H1 (cell line): ENCODE measurements at regions not wholly inside any gene's neighbourhood (a gene's known extent, or its start where the extent isn't known, plus 50 kb on each side); places are given as distances from the start of the nearest gene placed in this dataset.

Experiments used
- ATF3 ChIP-seq: IDR thresholded peaks from 2 replicates; pipeline ENCODE4 v1.6.1; 2011; ENCODE audit warnings: low read depth, mild to moderate bottlenecking, low read length; ENCODE audit not compliant: insufficient read depth
- BCL11A ChIP-seq, 2 experiments: IDR thresholded peaks; one replicate each; pipeline ENCODE4 v1.6.1; 2011; ENCODE audit warnings: low read depth in 2 of 2, low read length in 2 of 2, mild to moderate bottlenecking in 2 of 2
- CTCF ChIP-seq, 3 experiments: IDR thresholded peaks; 1 replicate in 2 of 3; 2 replicates in 1 of 3; pipeline versions ENCODE4 v1.5.1 to v1.6.1; 2011; ENCODE audit warnings: low read length in 3 of 3, mild to moderate bottlenecking in 3 of 3, inconsistent platforms in 2 of 3, low read depth in 1 of 3, moderate library complexity in 1 of 3; ENCODE audit not compliant: insufficient read depth in 1 of 3; ENCODE audit errors: control extremely low read depth in 1 of 3
- E2F6 ChIP-seq: IDR thresholded peaks from 2 replicates; pipeline ENCODE4 v1.6.1; 2012; ENCODE audit warnings: inconsistent platforms
- EGR1 ChIP-seq: IDR thresholded peaks from 2 replicates; pipeline ENCODE4 v1.6.1; 2011; ENCODE audit warnings: low read depth, low read length, borderline replicate concordance
- EP300 ChIP-seq, 2 experiments: IDR thresholded peaks; 1 replicate in 1 of 2; 2 replicates in 1 of 2; pipeline ENCODE4 v1.6.1; 2011 to 2012; ENCODE audit warnings: low read depth in 2 of 2, low read length in 2 of 2, mild to moderate bottlenecking in 2 of 2, borderline replicate concordance in 1 of 2, inconsistent platforms in 1 of 2, moderate library complexity in 1 of 2
- EZH2 ChIP-seq: fragments of 200-600 bp; sonication (generic); IDR thresholded peaks from 2 replicates; pipeline ENCODE4 v1.7.1; 2012; ENCODE audit warnings: low read depth, mild to moderate bottlenecking, moderate library complexity, low read length, inconsistent platforms; ENCODE audit not compliant: severe bottlenecking
- HDAC2 ChIP-seq, 2 experiments: fragments of 300-600 bp in 1 of 2; sonication (generic) in 1 of 2; IDR thresholded peaks; 2 replicates each; pipeline ENCODE4 v1.6.1; 2011 to 2012; ENCODE audit warnings: low read depth in 2 of 2, low read length in 2 of 2, mild to moderate bottlenecking in 2 of 2, moderate library complexity in 2 of 2, borderline replicate concordance in 1 of 2, inconsistent platforms in 1 of 2
- NRF1 ChIP-seq: IDR thresholded peaks from 2 replicates; pipeline ENCODE4 v1.6.1; 2011; ENCODE audit warnings: mild to moderate bottlenecking, low read depth, low read length, improper control_type of control experiment
- POLR2A ChIP-seq, 2 experiments: IDR thresholded peaks; 1 replicate in 1 of 2; 2 replicates in 1 of 2; pipeline ENCODE4 v1.6.1; 2011; ENCODE audit warnings: low read depth in 2 of 2, low read length in 2 of 2, mild to moderate bottlenecking in 2 of 2; ENCODE audit errors: control extremely low read depth in 1 of 2
- POLR2AphosphoS5 ChIP-seq: IDR thresholded peaks from 2 replicates; pipeline ENCODE4 v1.6.1; 2011; ENCODE audit warnings: low read depth, low read length
- RXRA ChIP-seq: IDR thresholded peaks from 2 replicates; pipeline ENCODE4 v1.6.1; 2011; ENCODE audit warnings: low read depth, mild to moderate bottlenecking, low read length, moderate library complexity; ENCODE audit not compliant: insufficient read depth
- TAF1 ChIP-seq: IDR thresholded peaks from 2 replicates; pipeline ENCODE4 v1.6.1; 2011; ENCODE audit warnings: mild to moderate bottlenecking, low read depth, low read length
- ZNF274 ChIP-seq: IDR thresholded peaks from 2 replicates; pipeline ENCODE4 v1.7.0; 2012; ENCODE audit warnings: low read length, borderline replicate concordance; ENCODE audit errors: extremely low read depth

- TF ChIP-seq POLR2AphosphoS5 (no peak), POLR2A (IDR thresholded peaks at IDR 0.05; ENCODE audit: control extremely low read depth in 1 of 2, low read depth in 2 of 2, low read length in 2 of 2) (no peak), CTCF (IDR thresholded peaks at IDR 0.05; ENCODE audit: control extremely low read depth in 1 of 3, insufficient read depth in 1 of 3, low read depth in 1 of 3, low read length in 3 of 3) (no peak), RXRA (no peak), ATF3 (no peak), ZNF274 (no peak), EZH2 (no peak), TAF1 (no peak), EP300 (IDR thresholded peaks at IDR 0.05; ENCODE audit: borderline replicate concordance in 1 of 2, low read depth in 2 of 2, low read length in 2 of 2) (no peak), EGR1 (no peak), NRF1 (no peak), BCL11A (IDR thresholded peaks at IDR 0.05; ENCODE audit: low read depth in 2 of 2, low read length in 2 of 2) (no peak), HDAC2 (IDR thresholded peaks at IDR 0.05; ENCODE audit: borderline replicate concordance in 1 of 2, low read depth in 2 of 2, low read length in 2 of 2) (no peak), E2F6 (no peak)
Observed at GRCh38 chr22:48305726-48306235, 1521.9 kb downstream of the BRD1 start.
